H1 (cell line): ENCODE measurements at regions not wholly inside any gene's neighbourhood (a gene's known extent, or its start where the extent isn't known, plus 50 kb on each side); places are given as distances from the start of the nearest gene placed in this dataset.

ENCODE experiments used
- BACH1 ChIP-seq: IDR thresholded peaks from 2 replicates; pipeline ENCODE4 v1.6.1; 2012; ENCODE audit warnings: low read length, improper control_type of control experiment
- CREB1 ChIP-seq: IDR thresholded peaks from 2 replicates; pipeline ENCODE4 v1.6.1; 2012; ENCODE audit warnings: inconsistent platforms
- GTF2F1 ChIP-seq: IDR thresholded peaks from 2 replicates; pipeline ENCODE4 v1.6.1; 2012; ENCODE audit warnings: low read depth, low read length, improper control_type of control experiment, borderline replicate concordance
- TF ChIP-seq, protein P1 (sequence below): IDR thresholded peaks from 2 replicates; pipeline ENCODE4 v1.6.1; 2012; ENCODE audit warnings: low read length, inconsistent platforms

- TF ChIP-seq, protein P1, sequence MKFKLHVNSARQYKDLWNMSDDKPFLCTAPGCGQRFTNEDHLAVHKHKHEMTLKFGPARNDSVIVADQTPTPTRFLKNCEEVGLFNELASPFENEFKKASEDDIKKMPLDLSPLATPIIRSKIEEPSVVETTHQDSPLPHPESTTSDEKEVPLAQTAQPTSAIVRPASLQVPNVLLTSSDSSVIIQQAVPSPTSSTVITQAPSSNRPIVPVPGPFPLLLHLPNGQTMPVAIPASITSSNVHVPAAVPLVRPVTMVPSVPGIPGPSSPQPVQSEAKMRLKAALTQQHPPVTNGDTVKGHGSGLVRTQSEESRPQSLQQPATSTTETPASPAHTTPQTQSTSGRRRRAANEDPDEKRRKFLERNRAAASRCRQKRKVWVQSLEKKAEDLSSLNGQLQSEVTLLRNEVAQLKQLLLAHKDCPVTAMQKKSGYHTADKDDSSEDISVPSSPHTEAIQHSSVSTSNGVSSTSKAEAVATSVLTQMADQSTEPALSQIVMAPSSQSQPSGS = no peak
- TF ChIP-seq BACH1 (no peak), CREB1 (no peak), GTF2F1 (no peak)
Observed at GRCh38 chr4:133618963-133619362, 469.9 kb downstream of the PCDH10 start (continued).
